ENCODE measurements at regions not wholly inside any gene's neighbourhood (a gene's known extent, or its start where the extent isn't known, plus 50 kb on each side); places are given as distances from the start of the nearest gene placed in this dataset.
"Not testable (repeated sequence)": the region's sequence is repeated elsewhere in the genome, so short reads cannot be mapped to it uniquely, and the experiment has no call there.

- DNase-seq: no peak
Observed at GRCh38 chr5:92760550-92760949, 820.5 kb downstream of the NR2F1-AS1 start.

- DNase-seq: no peak
Observed at GRCh38 chr5:92758552-92758951, 822.5 kb downstream of the NR2F1-AS1 start.

DNA sequence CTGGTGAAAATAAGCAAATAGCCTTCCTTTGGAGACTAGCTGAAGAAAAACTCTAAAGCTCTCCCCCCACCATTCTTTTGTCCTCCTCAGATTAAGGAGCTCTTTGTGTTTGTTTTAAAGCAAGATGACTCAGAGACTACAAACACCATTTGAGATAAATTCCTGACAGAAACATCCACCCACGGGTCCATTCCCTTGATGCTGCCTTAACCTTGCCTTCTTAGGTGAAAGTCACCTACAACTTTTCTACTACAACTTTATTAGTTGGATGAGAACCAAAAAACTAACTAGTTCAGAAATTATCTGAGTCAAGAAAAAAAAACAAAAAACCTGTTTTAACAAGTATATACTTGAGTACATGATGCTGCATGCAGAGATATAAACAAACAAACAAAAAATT lies 831.1 kb downstream of the NR2F1-AS1 start:
- DNase-seq: no peak

- DNase-seq: no peak
Observed at GRCh38 chr5:92748072-92748676, 832.8 kb downstream of the NR2F1-AS1 start.

GRCh38 chr5:92741906-92742305 lies 839.1 kb downstream of the NR2F1-AS1 start:
- no peak for DNase-seq

- no peak for DNase-seq
Observed at GRCh38 chr5:92734211-92734940, 846.6 kb downstream of the NR2F1-AS1 start.

GRCh38 chr5:92730486-92730885 lies 850.5 kb downstream of the NR2F1-AS1 start:
- no peak for DNase-seq

DNA sequence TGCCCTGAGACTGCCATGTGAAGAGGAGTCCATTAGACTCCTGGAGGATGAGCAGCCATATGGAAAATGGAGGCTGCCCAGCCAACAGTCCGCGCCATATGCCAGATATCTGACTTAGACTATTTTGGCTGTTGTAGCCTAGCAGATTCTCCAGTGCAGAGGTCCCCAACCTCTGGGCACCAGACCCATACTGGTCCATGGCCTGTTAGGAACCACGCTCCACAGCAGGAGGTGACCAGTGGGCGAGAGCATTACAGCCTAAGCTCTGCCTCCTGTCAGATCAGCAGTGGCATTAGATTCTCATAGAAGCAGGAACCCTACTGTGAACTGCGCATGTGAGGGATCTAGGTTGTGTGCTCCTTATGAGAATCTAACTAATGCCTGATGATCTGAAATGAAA lies 851.9 kb downstream of the NR2F1-AS1 start:
- no peak for DNase-seq

- no peak for DNase-seq
Observed at GRCh38 chr5:92715946-92716520, 865.0 kb downstream of the NR2F1-AS1 start.

DNA sequence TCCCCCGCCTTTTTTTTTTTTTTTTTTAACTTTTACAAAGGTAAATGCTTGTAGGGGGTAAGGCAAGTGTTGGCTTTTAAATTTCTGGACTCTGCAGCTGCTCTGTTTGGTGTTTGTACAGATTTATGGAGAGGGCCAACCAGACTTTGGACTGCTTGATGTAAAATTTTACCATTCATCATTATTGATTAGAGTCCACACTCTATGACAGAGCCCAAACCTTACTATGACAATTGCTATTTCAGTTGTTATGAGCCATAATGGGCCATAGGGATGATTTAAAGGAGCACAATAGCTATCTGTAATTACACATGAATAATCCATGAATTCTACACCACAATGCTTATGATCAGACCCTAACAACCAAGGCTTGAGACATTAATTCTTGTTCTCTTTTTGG lies 867.2 kb downstream of the NR2F1-AS1 start:
- DNase-seq: no peak

DNA sequence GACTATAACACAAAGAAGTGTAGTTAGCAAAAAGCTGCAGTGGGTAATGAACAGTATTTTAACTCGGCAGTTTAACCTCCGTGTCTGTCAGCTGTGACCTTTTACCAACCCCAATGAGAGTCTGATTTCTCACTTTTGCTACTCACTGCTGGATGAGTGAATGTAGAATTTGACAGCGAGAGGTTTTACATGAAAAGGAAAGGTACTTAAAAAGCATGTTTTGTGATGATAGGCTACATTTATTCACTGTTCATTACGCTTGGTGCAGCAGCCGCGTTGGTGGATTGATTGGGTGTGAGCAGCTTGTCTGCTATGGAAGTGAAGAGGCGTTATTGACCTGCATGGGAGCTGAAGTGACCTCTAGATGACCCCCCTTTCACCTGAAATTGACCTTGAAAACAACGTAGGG lies 867.7 kb downstream of the NR2F1-AS1 start:
- no peak for DNase-seq

DNA sequence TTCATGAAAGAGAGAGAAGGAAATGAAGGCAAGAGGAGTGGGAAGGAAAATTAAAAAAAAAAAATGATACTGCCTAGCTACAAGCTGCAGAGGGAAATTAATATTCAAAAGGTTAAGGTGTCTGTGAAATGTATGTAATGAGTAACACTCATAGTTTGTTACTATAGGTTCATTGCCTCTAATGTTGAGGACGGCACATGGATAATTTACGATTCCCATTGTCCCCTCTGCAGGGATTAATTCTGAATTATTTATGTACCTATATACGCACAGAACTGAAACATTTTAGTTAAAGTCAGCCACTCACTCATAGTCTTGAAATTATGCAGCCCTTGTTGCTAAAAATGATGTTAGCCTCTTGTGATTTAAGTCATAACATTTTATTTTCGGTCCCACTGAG lies 869.1 kb downstream of the NR2F1-AS1 start:
- DNase-seq: no peak

- DNase-seq: no peak
Observed at GRCh38 chr5:92704590-92704989, 876.4 kb downstream of the NR2F1-AS1 start.

GRCh38 chr5:92703976-92704375 lies 877.0 kb downstream of the NR2F1-AS1 start:
- no peak for DNase-seq

GRCh38 chr5:92695123-92696003 lies 885.7 kb downstream of the NR2F1-AS1 start:
- no peak for DNase-seq

GRCh38 chr5:92694067-92694466 lies 887.0 kb downstream of the NR2F1-AS1 start:
- DNase-seq: no peak

DNA sequence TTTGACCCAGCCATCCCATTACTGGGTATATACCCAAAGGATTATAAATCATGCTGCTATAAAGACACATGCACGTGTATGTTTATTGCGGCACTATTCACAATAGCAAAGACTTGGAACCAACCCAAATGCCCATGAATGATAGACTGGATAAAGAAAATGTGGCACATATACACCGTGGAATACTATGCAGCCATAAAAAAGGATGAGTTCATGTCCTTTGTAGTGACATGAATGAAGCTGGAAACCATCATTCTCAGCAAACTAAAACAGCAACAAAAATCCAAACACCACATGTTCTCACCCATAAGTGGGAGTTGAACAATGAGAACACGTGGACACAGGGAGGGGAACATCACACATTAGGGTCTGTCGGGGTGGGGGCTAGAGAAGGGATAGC lies 889.1 kb downstream of the NR2F1-AS1 start:
- DNase-seq: not testable (repeated sequence)

GRCh38 chr5:92687821-92688722 lies 892.9 kb downstream of the NR2F1-AS1 start:
- DNase-seq: no peak

- DNase-seq: no peak
Observed at GRCh38 chr5:92678640-92679039, 902.4 kb downstream of the NR2F1-AS1 start.

- no peak for DNase-seq
Observed at GRCh38 chr5:92676215-92677165, 904.5 kb downstream of the NR2F1-AS1 start.

GRCh38 chr5:92674321-92674720 lies 906.7 kb downstream of the NR2F1-AS1 start:
- no peak for DNase-seq

Measured in inflammatory macrophage (primary cell).